ENCODE measurements at regions not wholly inside any gene's neighbourhood (a gene's known extent, or its start where the extent isn't known, plus 50 kb on each side); places are given as distances from the start of the nearest gene placed in this dataset.
"Not testable (repeated sequence)": the region's sequence is repeated elsewhere in the genome, so short reads cannot be mapped to it uniquely, and the experiment has no call there.

DNA sequence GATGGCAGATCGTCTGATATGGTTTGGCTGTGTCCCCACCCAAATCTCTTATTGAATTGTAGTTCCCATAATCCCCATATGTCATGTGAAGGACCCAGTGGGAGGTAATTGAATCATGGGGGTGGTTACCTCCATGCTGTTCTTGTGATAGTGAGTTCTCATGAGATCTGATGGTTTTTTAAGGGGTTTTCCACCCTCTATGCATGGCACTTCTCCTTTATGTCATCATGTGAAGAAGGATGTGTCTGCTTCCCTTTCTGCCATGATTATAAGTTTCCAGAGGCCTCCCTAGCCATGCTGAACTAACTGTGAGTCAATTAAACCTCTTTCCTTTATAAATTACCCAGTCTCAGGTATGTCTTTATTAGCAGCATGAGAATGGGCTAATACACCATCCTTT is 235.5 kb downstream of the RPAP3 start:
- ATAC-seq; BruUV-seq (replicated peaks); FAIRE-seq; CTCF ChIA-PET (ENCODE audit: low intra/inter-chr PET ratio, low total read pairs); H3K9ac ChIP-seq (ENCODE audit: insufficient read depth, low read depth, low read length); H3K4me2 ChIP-seq (ENCODE audit: low read depth, low read length); POLR2A ChIA-PET; H3K79me2 ChIP-seq (ENCODE audit: insufficient read depth, low read length); in situ Hi-C loops (cut with HindIII; ENCODE audit: extremely low pct_ligation_motif_present, low pct_unique_long_range_greater_than_20kb); intact Hi-C loops (cut with micrococcal nuclease; ENCODE audit: unreplicated experiment); DNase-seq (ENCODE audit: low spot score); H3K36me3 ChIP-seq (replicated peaks in 1 of 2; ENCODE audit: control insufficient read depth in 1 of 2, insufficient read depth in 2 of 2, low read length in 2 of 2); H3K4me3 ChIP-seq (replicated peaks in 1 of 3; ENCODE audit: insufficient read depth in 1 of 3, low read depth in 2 of 3, low read length in 3 of 3); H2AFZ ChIP-seq (ENCODE audit: low read length); H3K27ac ChIP-seq (ENCODE audit: extremely low read length, insufficient read depth, low read length); H3K4me1 ChIP-seq (ENCODE audit: insufficient read depth, low read length); H3K27me3 ChIP-seq (ENCODE audit: control insufficient read depth in 1 of 2, insufficient read depth in 2 of 2, low read length in 2 of 2); H4K20me1 ChIP-seq (ENCODE audit: insufficient read depth, low read length): not testable (repeated sequence)
- H3K9me3 ChIP-seq (ENCODE audit: low read length) = peaks cover 11% of the 10 kb centered on the region
- 0% methylated on average over 1 of the region's 1 CpG for WGBS (ENCODE audit: low lambda C conversion rate)

DNA sequence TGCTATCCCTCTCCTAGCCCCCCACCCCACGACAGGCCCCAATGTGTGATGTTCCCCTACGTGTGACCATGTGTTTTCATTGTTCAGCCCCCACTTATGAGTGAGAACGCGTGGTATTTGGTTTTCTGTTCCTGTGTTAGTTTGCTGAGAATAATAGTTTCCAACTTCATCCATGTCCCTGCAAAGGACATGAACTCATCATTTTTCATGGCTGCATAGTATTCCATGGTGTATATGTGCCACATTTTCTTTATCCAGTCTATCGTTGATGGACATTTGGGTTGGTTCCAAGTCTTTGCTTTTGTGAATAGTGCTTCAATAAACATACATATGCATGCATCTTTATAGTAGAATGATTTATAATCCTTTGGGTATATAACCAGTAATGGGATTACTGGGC is 241.9 kb downstream of the RPAP3 start:
- DNase-seq (ENCODE audit: low spot score); H3K79me2 ChIP-seq (ENCODE audit: insufficient read depth, low read length); intact Hi-C loops (cut with micrococcal nuclease; ENCODE audit: unreplicated experiment); ATAC-seq; H4K20me1 ChIP-seq (ENCODE audit: insufficient read depth, low read length); POLR2A ChIA-PET; FAIRE-seq; in situ Hi-C loops (cut with HindIII; ENCODE audit: extremely low pct_ligation_motif_present, low pct_unique_long_range_greater_than_20kb); H3K9me3 ChIP-seq (ENCODE audit: low read length); H3K4me3 ChIP-seq (replicated peaks in 1 of 3; ENCODE audit: insufficient read depth in 1 of 3, low read depth in 2 of 3, low read length in 3 of 3); H3K27me3 ChIP-seq (ENCODE audit: control insufficient read depth in 1 of 2, insufficient read depth in 2 of 2, low read length in 2 of 2); H2AFZ ChIP-seq (ENCODE audit: low read length); BruUV-seq (replicated peaks); H3K9ac ChIP-seq (ENCODE audit: insufficient read depth, low read depth, low read length); H3K27ac ChIP-seq (ENCODE audit: extremely low read length, insufficient read depth, low read length); H3K4me2 ChIP-seq (ENCODE audit: low read depth, low read length); CTCF ChIA-PET (ENCODE audit: low intra/inter-chr PET ratio, low total read pairs); H3K4me1 ChIP-seq (ENCODE audit: insufficient read depth, low read length); H3K36me3 ChIP-seq (replicated peaks in 1 of 2; ENCODE audit: control insufficient read depth in 1 of 2, insufficient read depth in 2 of 2, low read length in 2 of 2): not testable (repeated sequence)
- WGBS (ENCODE audit: low lambda C conversion rate) = 44% methylated on average over 5 of the region's 5 CpGs

GRCh38 chr12:47458279-47458678 is 247.6 kb downstream of the RPAP3 start:
- ChIA-PET CTCF (ENCODE audit: low intra/inter-chr PET ratio, low total read pairs) (no interaction called here), POLR2A (no interaction called here)
- FAIRE-seq (no peak), DNase-seq (ENCODE audit: low spot score) (peak; percentile 73), ATAC-seq (peak; percentile 73)
- in situ Hi-C loops (cut with HindIII; ENCODE audit: extremely low pct_ligation_motif_present, low pct_unique_long_range_greater_than_20kb) (no loop called here), intact Hi-C loops (cut with micrococcal nuclease; ENCODE audit: unreplicated experiment) (no loop called here)
- Histone ChIP-seq H3K27me3 (ENCODE audit: control insufficient read depth in 1 of 2, insufficient read depth in 2 of 2, low read length in 2 of 2) (no peaks in the 10 kb centered on the region), H3K4me1 (ENCODE audit: insufficient read depth, low read length) (peaks cover 10% of the 10 kb centered on the region), H3K9me3 (ENCODE audit: low read length) (no peaks in the 10 kb centered on the region; the same call in 1 of the 2 replicates), H3K79me2 (ENCODE audit: insufficient read depth, low read length) (no peaks in the 10 kb centered on the region), H3K9ac (ENCODE audit: insufficient read depth, low read depth, low read length) (no peak overlapping the region), H3K4me2 (ENCODE audit: low read depth, low read length) (no peak overlapping the region), H3K27ac (ENCODE audit: extremely low read length, insufficient read depth, low read length) (no peak overlapping the region), H3K4me3 (replicated peaks in 1 of 3; ENCODE audit: insufficient read depth in 1 of 3, low read depth in 2 of 3, low read length in 3 of 3) (no peak overlapping the region), H2AFZ (ENCODE audit: low read length) (no peak overlapping the region), H3K36me3 (replicated peaks in 1 of 2; ENCODE audit: control insufficient read depth in 1 of 2, insufficient read depth in 2 of 2, low read length in 2 of 2) (no peaks in the 10 kb centered on the region), H4K20me1 (ENCODE audit: insufficient read depth, low read length) (no peaks in the 10 kb centered on the region)
- WGBS (ENCODE audit: low lambda C conversion rate) = 8% methylated on average over 4 of the region's 4 CpGs
- BruUV-seq (replicated peaks) = no TSS peak
- no peak for TF ChIP-seq PPARG (CRISPR knock-in tag; conservative IDR thresholded peaks at IDR 0.05)
- TF ChIP-seq SOX5 (CRISPR knock-in tag; IDR thresholded peaks at IDR 0.05; ENCODE audit: borderline replicate concordance) = peak; percentile 49; the same call in 1 of the 2 replicates
- TF ChIP-seq CEBPG (CRISPR knock-in tag; IDR thresholded peaks at IDR 0.05) = 0 out of 2 replicates have a peak, but pooled peaks have one; percentile 15
- no peak for TF ChIP-seq SKIL (CRISPR knock-in tag; IDR thresholded peaks at IDR 0.05; ENCODE audit: borderline replicate concordance)
- TF ChIP-seq ZBTB43 (CRISPR knock-in tag; conservative IDR thresholded peaks at IDR 0.05) = peak; percentile 60; the same call in 1 of the 2 replicates
- TF ChIP-seq CHD4 (IDR thresholded peaks at IDR 0.05; ENCODE audit: borderline replicate concordance, low read length) = no peak
- TF ChIP-seq FOXA3 (CRISPR knock-in tag; IDR thresholded peaks at IDR 0.05) = no peak
- no peak for TF ChIP-seq SOX6 (IDR thresholded peaks at IDR 0.05)
- TF ChIP-seq SOX6 (CRISPR knock-in tag; IDR thresholded peaks at IDR 0.05) = peak; percentile 22; the same call in 1 of the 2 replicates
- TF ChIP-seq SOX13 (IDR thresholded peaks at IDR 0.05) = no peak
- TF ChIP-seq SOX13 (CRISPR knock-in tag; conservative IDR thresholded peaks at IDR 0.05 in 1 of 2, IDR thresholded peaks at IDR 0.05 in 1 of 2) = peak in 1 of 2 experiments; percentile 71; a peak in 2 of 4 replicates

Data from HepG2 (cell line).